ENCODE measurements at regions not wholly inside any gene's neighbourhood (a gene's known extent, or its start where the extent isn't known, plus 50 kb on each side); places are given as distances from the start of the nearest gene placed in this dataset.

GRCh38 chrX:151796576-151796975 is 62.0 kb downstream of the CNGA2 start:
- DNase-seq = no peak

- no peak for DNase-seq
Measured at GRCh38 chrX:151801980-151802379, 67.4 kb downstream of the CNGA2 start.

DNA sequence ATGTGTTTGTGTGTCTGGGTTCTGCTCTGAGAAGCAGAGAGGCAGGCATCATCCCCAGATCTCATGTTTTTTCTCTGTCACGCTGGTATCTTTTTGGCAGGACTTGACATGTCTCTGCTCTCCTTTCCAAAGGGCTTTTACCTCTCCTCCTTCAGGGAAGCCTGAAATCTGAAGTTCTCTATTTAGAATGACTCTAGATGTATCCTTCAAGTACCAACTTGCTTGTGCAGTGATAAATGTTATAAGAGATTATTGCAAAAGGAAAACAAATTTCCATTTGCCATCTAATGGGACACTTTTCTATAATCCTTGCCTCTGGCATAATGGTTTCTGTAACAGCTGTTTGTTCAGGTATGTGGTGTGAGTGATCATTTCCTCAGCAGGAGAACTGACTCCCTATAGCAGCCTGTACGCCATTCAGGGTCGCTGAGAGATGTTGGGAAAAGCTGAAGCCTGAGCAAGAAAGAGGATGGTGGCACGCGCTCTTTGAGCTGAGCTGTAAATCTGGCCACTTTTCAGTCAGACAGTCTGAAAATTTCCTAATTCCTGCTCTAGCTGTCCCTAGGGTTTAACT is 72.5 kb downstream of the CNGA2 start:
- no peak for DNase-seq

DNA sequence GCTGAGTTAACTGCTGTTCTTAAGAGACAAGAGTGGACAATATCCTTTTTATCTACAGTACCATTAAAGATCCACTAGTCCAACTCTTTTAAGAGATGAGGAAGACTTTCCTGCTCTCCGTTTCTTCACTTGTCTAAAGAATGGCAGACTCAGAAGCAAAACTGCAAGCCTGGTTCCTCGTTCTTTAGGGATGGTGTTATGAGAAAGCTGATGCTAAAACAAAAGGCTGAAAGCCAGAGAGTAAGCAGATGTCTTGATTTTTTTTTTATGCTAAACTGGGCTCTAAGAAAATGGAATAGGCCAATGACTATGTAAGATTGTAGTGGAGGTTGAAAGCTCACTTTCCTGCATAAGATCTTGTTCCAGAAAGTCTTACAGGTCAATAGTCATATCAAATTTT is 78.1 kb downstream of the CNGA2 start:
- no peak for DNase-seq

GRCh38 chrX:151814767-151815166 is 80.2 kb downstream of the CNGA2 start:
- no peak for DNase-seq

DNA sequence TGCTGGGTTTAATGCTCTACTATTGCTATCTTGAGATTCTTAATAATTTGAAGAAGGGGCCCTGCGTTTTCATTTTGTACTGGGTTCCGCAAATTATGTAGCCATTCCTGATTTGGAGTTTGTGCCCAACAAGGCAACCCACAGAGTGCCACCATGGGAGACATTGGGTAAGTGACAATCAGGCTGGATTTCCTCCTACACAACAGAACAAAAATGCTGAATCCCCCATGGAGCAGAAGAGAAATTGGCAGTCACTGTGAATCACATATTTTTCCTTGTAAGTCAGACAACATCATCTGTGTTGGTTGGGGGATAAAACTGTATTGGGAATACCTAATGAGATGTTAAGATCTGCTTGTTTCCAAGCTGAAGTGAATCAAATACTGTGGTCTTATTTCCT is 80.9 kb downstream of the CNGA2 start:
- no peak for DNase-seq

DNA sequence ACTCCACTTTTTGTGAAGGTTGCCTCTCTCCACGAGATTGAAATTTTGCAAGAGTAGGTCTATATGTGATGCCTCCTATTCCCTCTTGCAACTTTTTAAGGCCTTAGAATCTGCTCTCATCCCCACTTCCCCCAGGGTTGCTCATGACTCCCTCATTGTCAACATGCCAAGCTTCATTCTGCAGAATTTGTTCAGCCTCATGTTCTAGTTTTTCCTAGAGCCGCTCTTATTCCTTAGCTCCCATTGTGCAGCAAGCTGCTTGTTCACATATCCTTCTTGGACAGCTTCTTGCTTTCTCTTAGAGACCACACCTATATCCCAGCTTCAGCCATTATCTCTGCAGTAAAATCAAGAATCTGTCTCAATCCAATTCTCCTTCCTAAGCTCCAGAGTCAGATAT is 82.4 kb downstream of the CNGA2 start:
- no peak for DNase-seq

DNA sequence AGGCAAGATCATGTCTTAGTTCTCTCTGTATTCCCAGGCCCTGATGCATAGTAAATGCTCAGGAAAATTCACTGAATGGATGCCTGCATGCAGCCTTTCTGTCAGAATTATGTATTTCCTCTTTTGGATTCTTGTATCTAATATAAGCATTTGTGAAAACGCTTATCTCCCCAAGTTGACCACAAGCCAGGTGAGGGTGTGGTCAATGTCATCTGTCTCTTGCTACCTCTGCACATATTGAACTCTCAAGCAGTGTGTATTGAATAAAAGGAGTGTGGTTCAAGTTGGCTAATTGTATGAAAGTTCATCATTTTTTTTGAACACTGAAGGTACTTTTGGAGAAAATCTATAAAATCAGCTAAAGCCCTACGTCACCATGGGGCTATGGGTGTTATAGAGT is 84.3 kb downstream of the CNGA2 start:
- DNase-seq = no peak

DNA sequence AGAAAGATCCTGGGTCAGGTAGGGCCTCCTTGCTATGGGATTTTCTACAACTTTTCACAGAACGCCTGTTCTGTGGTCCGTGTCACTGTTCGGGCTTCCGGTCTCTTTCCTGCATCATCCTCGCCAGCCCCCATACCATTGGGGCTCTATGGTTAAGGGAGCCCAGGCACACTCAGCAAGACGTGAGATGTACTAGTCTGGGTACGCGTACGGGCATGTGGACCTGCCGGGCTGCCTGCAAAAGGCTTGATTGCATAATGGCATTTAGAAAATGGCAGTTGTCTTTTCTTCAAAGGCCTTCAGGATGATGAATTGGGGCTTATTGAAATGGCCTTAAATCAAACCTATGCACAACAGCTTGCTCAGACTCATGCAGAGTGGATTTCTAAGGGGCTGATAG is 86.7 kb downstream of the CNGA2 start:
- no peak for DNase-seq

DNA sequence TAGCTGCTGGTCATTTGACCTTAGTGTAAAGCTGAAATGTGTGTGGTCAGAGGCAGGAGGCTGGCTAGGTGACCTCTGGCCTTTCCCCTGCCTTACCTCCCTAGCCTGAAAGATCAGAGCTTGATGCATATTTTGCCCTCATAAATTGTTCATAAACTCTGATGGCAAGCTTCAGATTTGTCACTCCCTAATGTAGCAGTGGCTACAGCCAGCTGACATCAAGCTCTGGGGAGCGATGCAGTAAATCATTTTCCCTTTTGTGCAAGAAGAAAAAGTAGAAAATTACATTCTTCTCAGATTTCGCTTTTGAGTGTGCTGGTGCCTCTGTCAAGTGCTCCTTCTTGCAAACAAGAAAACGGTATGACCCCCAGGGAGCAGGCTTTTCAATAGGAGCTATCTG is 87.7 kb upstream of the MAGEA4 start:
- no peak for DNase-seq

DNA sequence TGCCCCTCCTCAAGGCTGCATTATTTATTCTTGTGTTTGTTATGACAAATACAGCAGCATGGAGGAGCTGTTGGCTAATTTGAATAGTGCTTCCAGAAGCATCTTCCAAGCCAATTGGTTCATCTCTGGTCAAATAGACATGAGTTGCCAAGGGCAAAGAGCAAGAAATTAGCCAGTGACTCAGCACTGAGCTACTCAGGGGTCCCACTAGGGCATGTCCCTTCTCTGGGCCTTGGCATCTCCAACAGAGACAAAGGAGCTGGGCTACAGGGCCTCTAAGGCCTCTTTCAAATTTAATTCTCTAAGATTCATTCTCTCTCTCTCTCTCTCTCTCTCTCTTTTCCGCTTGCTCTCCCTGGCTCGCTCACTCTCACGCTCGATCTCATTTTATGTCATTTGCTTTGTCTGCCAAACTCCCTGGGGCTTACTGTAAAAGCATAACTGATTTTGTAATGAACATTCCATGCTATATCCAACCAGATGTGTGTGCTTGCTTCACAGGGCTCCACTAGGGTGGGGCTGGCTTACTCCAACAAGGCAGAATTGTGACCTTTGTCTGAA is 86.7 kb upstream of the MAGEA4 start:
- no peak for DNase-seq

GRCh38 chrX:151828439-151829080 is 84.1 kb upstream of the MAGEA4 start:
- DNase-seq = no peak

DNA sequence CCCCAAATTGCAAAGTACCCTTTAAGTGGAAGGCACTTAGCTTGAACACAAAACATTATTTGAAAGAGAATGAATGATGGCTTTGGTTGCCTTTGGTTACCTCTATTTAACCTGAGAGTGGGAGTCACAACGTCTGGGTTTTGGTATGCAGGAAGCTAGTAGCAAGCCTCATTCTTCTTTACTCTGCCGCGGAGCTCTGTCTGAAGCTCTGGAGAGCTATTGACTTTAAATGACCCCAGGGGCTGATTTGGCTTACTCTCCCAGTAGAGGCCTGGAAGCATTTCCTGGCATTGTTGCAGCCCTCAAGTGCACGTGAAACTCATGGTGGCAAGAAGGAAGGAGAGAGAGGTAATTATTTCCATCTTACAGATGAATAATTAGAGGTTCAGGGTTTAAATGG is 81.8 kb upstream of the MAGEA4 start:
- peak; percentile 46 for DNase-seq

- no peak for DNase-seq
Measured at GRCh38 chrX:151852294-151852693, 60.4 kb upstream of the MAGEA4 start.

GRCh38 chrX:151854726-151855495 is 57.8 kb upstream of the MAGEA4 start:
- no peak for DNase-seq

DNA sequence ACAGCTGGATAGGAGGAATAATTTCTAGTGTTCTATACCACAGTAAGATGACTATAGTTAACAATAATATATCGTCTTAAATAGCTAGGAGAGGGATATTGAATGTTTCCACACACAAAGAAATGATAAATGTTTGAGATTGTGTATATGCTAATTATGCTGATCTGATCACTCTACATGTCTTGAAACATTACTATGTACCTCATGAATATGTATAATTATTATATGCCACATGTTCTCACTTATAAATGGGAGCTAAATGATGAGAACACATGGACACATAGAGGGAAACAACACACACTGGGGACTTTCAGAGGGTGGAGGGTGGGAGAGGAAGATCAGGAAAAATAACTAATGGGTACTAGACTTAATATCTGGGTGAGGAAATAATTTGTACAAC is 53.2 kb upstream of the MAGEA4 start:
- no peak for DNase-seq

GRCh38 chrX:151860827-151861226 is 51.9 kb upstream of the MAGEA4 start:
- no peak for DNase-seq

All from NCI-H1092 treated with DMSO at 0.1 percent for 48 hours (cell line).